Hippocampal formation (tissue), 2 donors: ENCODE measurements at regions not wholly inside any gene's neighbourhood (a gene's known extent, or its start where the extent isn't known, plus 50 kb on each side); places are given as distances from the start of the nearest gene placed in this dataset.
"Not testable (repeated sequence)": the region's sequence is repeated elsewhere in the genome, so short reads cannot be mapped to it uniquely, and the experiment has no call there.

Experiments
- DNase-seq, 2 donors: peaks; one replicate each; lab custom pipeline; 2025; lab: John Stamatoyannopoulos, UW

- no peak for DNase-seq
Observed at GRCh38 chr16:87152221-87152755, 164.9 kb downstream of the C16orf95 start.

- DNase-seq = no peak
Observed at GRCh38 chr16:87153326-87153725, 163.9 kb downstream of the C16orf95 start.

GRCh38 chr16:87155315-87155714, 161.9 kb downstream of the C16orf95 start:
- DNase-seq = not testable (repeated sequence)

GRCh38 chr16:87156195-87156594, 161.0 kb downstream of the C16orf95 start:
- no peak for DNase-seq

GRCh38 chr16:87160234-87160636, 157.0 kb downstream of the C16orf95 start:
- DNase-seq = no peak

- no peak for DNase-seq
Observed at GRCh38 chr16:87160701-87161337, 156.4 kb downstream of the C16orf95 start.

- DNase-seq = not testable (repeated sequence)
Observed at GRCh38 chr16:87161410-87161809, 155.8 kb downstream of the C16orf95 start.

GRCh38 chr16:87161822-87162676, 155.1 kb downstream of the C16orf95 start:
- no peak for DNase-seq

- not testable (repeated sequence) for DNase-seq
Observed at GRCh38 chr16:87162799-87163198, 154.4 kb downstream of the C16orf95 start.

- no peak for DNase-seq
Observed at GRCh38 chr16:87163637-87164036, 153.6 kb downstream of the C16orf95 start.

- no peak for DNase-seq
Observed at GRCh38 chr16:87165151-87165550, 152.0 kb downstream of the C16orf95 start.

- DNase-seq = no peak
Observed at GRCh38 chr16:87165885-87166284, 151.3 kb downstream of the C16orf95 start.

- DNase-seq = no peak
Observed at GRCh38 chr16:87166321-87166720, 150.9 kb downstream of the C16orf95 start.

- DNase-seq = no peak
Observed at GRCh38 chr16:87166934-87167333, 150.3 kb downstream of the C16orf95 start.

- DNase-seq = no peak
Observed at GRCh38 chr16:87169509-87169995, 147.6 kb downstream of the C16orf95 start.

GRCh38 chr16:87170310-87170709, 146.9 kb downstream of the C16orf95 start:
- DNase-seq = no peak

GRCh38 chr16:87171723-87172122, 145.5 kb downstream of the C16orf95 start:
- no peak for DNase-seq

- no peak for DNase-seq
Observed at GRCh38 chr16:87172632-87173031, 144.6 kb downstream of the C16orf95 start.

- no peak for DNase-seq
Observed at GRCh38 chr16:87173294-87173893, 143.8 kb downstream of the C16orf95 start.

- no peak for DNase-seq
Observed at GRCh38 chr16:87174061-87174460, 143.1 kb downstream of the C16orf95 start.

GRCh38 chr16:87176735-87177134, 140.5 kb downstream of the C16orf95 start:
- no peak for DNase-seq

GRCh38 chr16:87177673-87178072, 139.5 kb downstream of the C16orf95 start:
- no peak for DNase-seq
